B cell (primary cell): ENCODE measurements at regions not wholly inside any gene's neighbourhood (a gene's known extent, or its start where the extent isn't known, plus 50 kb on each side); places are given as distances from the start of the nearest gene placed in this dataset.

Experiments
- ATAC-seq: fragments of 200-7000 bp; cut with Tn5 transposase; one replicate; pipeline ENCODE4 v1.10.0; 2021; ENCODE audit warnings: low read depth, mild to moderate bottlenecking, moderate number of reproducible peaks, moderate library complexity
- CTCF ChIA-PET: fragments of 350-600 bp; sonication (Branson Sonifier 250); formaldehyde crosslinking; loops from one replicate; lab custom pipeline; 2021; ENCODE audit warnings: antibody characterized with exemption, inconsistent platforms; lab: Charles Lee
- POLR2A ChIA-PET: fragments of 350-600 bp; sonication (Branson Sonifier 250); formaldehyde crosslinking; loops from one replicate; lab custom pipeline; 2021; ENCODE audit warnings: antibody characterized with exemption; lab: Charles Lee
- DNase-seq: peaks from one replicate; pipeline ENCODE4 v3.0.0; 2013
- H2AFZ ChIP-seq: 2 replicates; pipeline ENCODE4 v1.6.1; 2012; ENCODE audit warnings: mild to moderate bottlenecking, low read depth, low read length; ENCODE audit not compliant: insufficient read depth, poor library complexity, severe bottlenecking
- H3K27ac ChIP-seq, 2 donors: 1 replicate in 1 of 2; 2 replicates in 1 of 2; pipeline ENCODE4 v1.5.1; 2012 to 2013; ENCODE audit warnings: low read length in 2 of 2, mild to moderate bottlenecking in 2 of 2, moderate library complexity in 1 of 2
- H3K27me3 ChIP-seq, 4 experiments: fragments of 200-600 bp in 1 of 4; sonication (generic) in 1 of 4; replicated peaks in 1 of 4; 1 replicate in 2 of 4; 2 replicates in 2 of 4; pipeline versions ENCODE4 v1.6.1 to v1.7.0; 2013 to 2016; ENCODE audit warnings: low read length in 3 of 4, mild to moderate bottlenecking in 2 of 4, mixed read lengths in 1 of 4, moderate library complexity in 1 of 4; ENCODE audit not compliant: insufficient read depth in 4 of 4, control insufficient read depth in 3 of 4; ENCODE audit errors: control extremely low read depth in 1 of 4
- H3K36me3 ChIP-seq, 2 experiments: replicated peaks in 1 of 2; 1 replicate in 1 of 2; 2 replicates in 1 of 2; pipeline versions ENCODE4 v1.6.1 to v1.7.1; 2013; ENCODE audit warnings: low read length in 1 of 2; ENCODE audit not compliant: insufficient read depth in 2 of 2, control insufficient read depth in 1 of 2; ENCODE audit errors: control extremely low read depth in 1 of 2, extremely low read depth in 1 of 2
- H3K4me1 ChIP-seq, 2 donors: fragments of 200-600 bp in 1 of 2; sonication (generic) in 1 of 2; 1 replicate in 1 of 2; 2 replicates in 1 of 2; pipeline versions ENCODE4 v1.5.1 to v1.6.1; 2013 to 2017; ENCODE audit warnings: low read length in 2 of 2; ENCODE audit not compliant: control insufficient read depth in 2 of 2, insufficient read depth in 2 of 2
- H3K4me2 ChIP-seq: replicated peaks from 2 replicates; pipeline ENCODE3; 2012; ENCODE audit warnings: mild to moderate bottlenecking, low read depth, low read length; ENCODE audit not compliant: poor library complexity, severe bottlenecking
- H3K4me3 ChIP-seq, 5 experiments: fragments of 200-600 bp in 1 of 5; sonication (generic) in 1 of 5; 1 replicate in 3 of 5; 2 replicates in 2 of 5; pipeline versions ENCODE4 v1.5.1 to v1.7.0; 2011 to 2016; ENCODE audit warnings: low read length in 4 of 5, mild to moderate bottlenecking in 4 of 5, low read depth in 2 of 5, control low read depth in 1 of 5, moderate library complexity in 1 of 5; ENCODE audit not compliant: insufficient read depth in 1 of 5; ENCODE audit errors: control extremely low read depth in 1 of 5, extremely low read depth in 1 of 5
- H3K79me2 ChIP-seq: fragments of 200-600 bp; sonication (generic); one replicate; pipeline ENCODE4 v1.6.0; 2016; ENCODE audit warnings: low read length; ENCODE audit not compliant: control insufficient read depth, insufficient read depth
- H3K9ac ChIP-seq: fragments of 200-600 bp; sonication (generic); 2 replicates; pipeline ENCODE4 v1.6.1; 2017; ENCODE audit warnings: mild to moderate bottlenecking, low read length, moderate library complexity
- H3K9me3 ChIP-seq, 3 donors: one replicate each; pipeline versions ENCODE4 v1.6.1 to v1.7.1; 2013; ENCODE audit warnings: low read length in 2 of 3; ENCODE audit not compliant: control insufficient read depth in 2 of 3, insufficient read depth in 1 of 3; ENCODE audit errors: control extremely low read depth in 1 of 3
- H4K20me1 ChIP-seq: 2 replicates; pipeline ENCODE4 v1.6.0; 2012; ENCODE audit warnings: mild to moderate bottlenecking, low read length; ENCODE audit not compliant: insufficient read depth, control insufficient read depth, poor library complexity, severe bottlenecking
- H3K27ac Mint-ChIP-seq: one replicate; pipeline ENCODE4 v1.8.0; 2021; ENCODE audit warnings: mixed read lengths
- H3K27me3 Mint-ChIP-seq: one replicate; pipeline ENCODE4 v1.8.0; 2021; ENCODE audit warnings: mixed read lengths
- H3K4me1 Mint-ChIP-seq: one replicate; pipeline ENCODE4 v1.8.0; 2021; ENCODE audit warnings: mixed read lengths
- H3K4me3 Mint-ChIP-seq: one replicate; pipeline ENCODE4 v1.8.0; 2021; ENCODE audit warnings: mixed read lengths
- H3K9me3 Mint-ChIP-seq: one replicate; pipeline ENCODE4 v1.8.0; 2022; ENCODE audit warnings: mixed read lengths; ENCODE audit not compliant: insufficient read depth
- EZH2 ChIP-seq: IDR thresholded peaks from 2 replicates; pipeline ENCODE4 v1.6.1; 2012; ENCODE audit warnings: borderline replicate concordance, low read depth, mild to moderate bottlenecking, moderate library complexity, low read length; ENCODE audit not compliant: insufficient read depth, poor library complexity, severe bottlenecking
- WGBS: methylation state at CpG from one replicate; pipeline ENCODE4 v1.1.5; 2013; ENCODE audit warnings: missing lambda C conversion rate; ENCODE audit not compliant: insufficient coverage; 5-methylcytosine and 5-hydroxymethylcytosine counted together
- intact Hi-C: fragments of 100-400 bp; cut with micrococcal nuclease; formaldehyde crosslinking; loops from one replicate; pipeline ENCODE4 v1.10.0; 2022
- TF ChIP-seq, protein P1 (sequence below): fragments of 200-600 bp; IDR thresholded peaks from one replicate; pipeline ENCODE4 v1.8.0; 2022; ENCODE audit warnings: antibody characterized with exemption, mild to moderate bottlenecking

DNA sequence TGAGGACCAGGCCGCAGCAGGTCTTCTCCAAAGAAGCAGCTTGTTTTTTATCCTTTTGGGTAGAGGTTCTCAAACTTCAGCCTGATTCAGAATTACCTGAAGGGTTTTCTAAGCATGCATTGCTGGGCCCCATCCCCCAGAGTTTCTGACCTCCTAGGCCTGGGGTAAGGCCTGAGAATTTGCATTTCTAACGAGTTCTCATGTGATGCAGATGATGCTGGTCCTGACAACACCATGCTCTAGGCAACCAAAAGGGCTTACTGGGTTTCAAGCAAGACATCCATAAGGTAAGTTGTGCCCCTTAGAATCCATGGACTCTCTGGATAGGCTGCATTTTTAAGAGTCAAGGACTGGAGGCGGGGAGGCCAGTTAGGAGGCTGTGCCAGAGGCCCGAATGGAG, 295.1 kb downstream of the HHIPL2 start:
- POLR2A ChIA-PET, result no interaction called here
- Histone ChIP-seq H3K36me3 (no peaks in the 10 kb centered on the region), H3K27me3 (no peaks in the 10 kb centered on the region), H4K20me1 (no peaks in the 10 kb centered on the region), H3K9me3 (peaks cover 0 to 3% (median 0%) of the 10 kb centered on the region in 3 donors), H3K4me3 (no peak overlapping the region), H3K27ac (no peak overlapping the region), H3K9ac (no peak overlapping the region), H2AFZ (no peak overlapping the region), H3K79me2 (no peaks in the 10 kb centered on the region), H3K4me2 (no peak overlapping the region), H3K4me1 (no peaks in the 10 kb centered on the region)
- no peak for DNase-seq
- CTCF ChIA-PET, result no interaction called here
- H3K27me3 Mint-ChIP-seq, result peaks cover 5% of the 10 kb centered on the region
- H3K4me3 Mint-ChIP-seq, result no peak overlapping the region
- intact Hi-C loops, result no loop called here
- no peak for ATAC-seq
- no peak overlapping the region for H3K27ac Mint-ChIP-seq
- no peaks in the 10 kb centered on the region for H3K4me1 Mint-ChIP-seq
- no peaks in the 10 kb centered on the region for H3K9me3 Mint-ChIP-seq
- TF ChIP-seq, protein P1, sequence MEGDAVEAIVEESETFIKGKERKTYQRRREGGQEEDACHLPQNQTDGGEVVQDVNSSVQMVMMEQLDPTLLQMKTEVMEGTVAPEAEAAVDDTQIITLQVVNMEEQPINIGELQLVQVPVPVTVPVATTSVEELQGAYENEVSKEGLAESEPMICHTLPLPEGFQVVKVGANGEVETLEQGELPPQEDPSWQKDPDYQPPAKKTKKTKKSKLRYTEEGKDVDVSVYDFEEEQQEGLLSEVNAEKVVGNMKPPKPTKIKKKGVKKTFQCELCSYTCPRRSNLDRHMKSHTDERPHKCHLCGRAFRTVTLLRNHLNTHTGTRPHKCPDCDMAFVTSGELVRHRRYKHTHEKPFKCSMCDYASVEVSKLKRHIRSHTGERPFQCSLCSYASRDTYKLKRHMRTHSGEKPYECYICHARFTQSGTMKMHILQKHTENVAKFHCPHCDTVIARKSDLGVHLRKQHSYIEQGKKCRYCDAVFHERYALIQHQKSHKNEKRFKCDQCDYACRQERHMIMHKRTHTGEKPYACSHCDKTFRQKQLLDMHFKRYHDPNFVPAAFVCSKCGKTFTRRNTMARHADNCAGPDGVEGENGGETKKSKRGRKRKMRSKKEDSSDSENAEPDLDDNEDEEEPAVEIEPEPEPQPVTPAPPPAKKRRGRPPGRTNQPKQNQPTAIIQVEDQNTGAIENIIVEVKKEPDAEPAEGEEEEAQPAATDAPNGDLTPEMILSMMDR, result no peak
- no peak for TF ChIP-seq EZH2
- WGBS, result 83% methylated on average over 2 of the region's 4 CpGs

DNA sequence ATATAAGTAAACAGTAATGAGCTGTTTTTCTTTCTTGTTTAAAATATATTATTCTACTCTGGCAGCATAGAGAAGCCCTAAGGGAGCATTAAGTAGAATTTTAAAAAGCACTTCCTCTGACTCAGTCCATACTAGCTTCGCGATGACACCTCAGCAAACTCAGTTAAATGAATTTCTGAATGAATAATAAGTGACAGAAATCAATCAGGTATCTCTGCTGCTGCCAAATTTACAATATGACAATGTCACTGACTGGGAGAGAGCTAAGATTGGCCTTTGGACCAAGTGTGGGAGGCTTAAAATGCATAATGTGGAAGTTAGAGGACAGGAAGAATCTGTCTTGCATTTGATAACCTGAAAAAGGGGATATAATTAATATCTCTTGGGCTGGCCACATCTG, 296.1 kb downstream of the HHIPL2 start:
- no peak overlapping the region for H3K4me3 Mint-ChIP-seq
- H2AFZ ChIP-seq, result no peak overlapping the region
- no CpG with 5 or more reads among the region's 2 CpGs for WGBS
- H4K20me1 ChIP-seq, result no peaks in the 10 kb centered on the region
- no peaks in the 10 kb centered on the region for H3K27me3 ChIP-seq
- no peak for TF ChIP-seq EZH2
- TF ChIP-seq, protein P1, result no peak
- H3K9me3 ChIP-seq, result peaks cover 0 to 3% (median 0%) of the 10 kb centered on the region in 3 donors
- no peaks in the 10 kb centered on the region for H3K36me3 ChIP-seq
- ChIA-PET POLR2A (no interaction called here), CTCF (no interaction called here)
- no peaks in the 10 kb centered on the region for H3K9me3 Mint-ChIP-seq
- H3K27ac Mint-ChIP-seq, result no peak overlapping the region
- DNase-seq (no peak), ATAC-seq (no peak)
- no peak overlapping the region for H3K4me2 ChIP-seq
- H3K27me3 Mint-ChIP-seq, result peaks cover 9% of the 10 kb centered on the region
- no peaks in the 10 kb centered on the region for H3K4me1 Mint-ChIP-seq
- no peak overlapping the region for H3K27ac ChIP-seq
- no peaks in the 10 kb centered on the region for H3K79me2 ChIP-seq
- intact Hi-C loops, result no loop called here
- no peak overlapping the region for H3K9ac ChIP-seq
- no peak overlapping the region for H3K4me3 ChIP-seq
- H3K4me1 ChIP-seq, result no peaks in the 10 kb centered on the region
